Lower lobe of right lung (tissue), 2 donors: ENCODE measurements at regions not wholly inside any gene's neighbourhood (a gene's known extent, or its start where the extent isn't known, plus 50 kb on each side); places are given as distances from the start of the nearest gene placed in this dataset.

Experiments used
- ATAC-seq, 2 donors: fragments of 200-7000 bp; cut with Tn5 transposase; one replicate each; pipeline ENCODE4 v1.9.1; 2020 to 2022; ENCODE audit warnings: mild to moderate bottlenecking in 2 of 2, moderate library complexity in 2 of 2
- DNase-seq: peaks from one replicate; pipeline ENCODE4 v3.0.0-alpha.2; 2020
- H3K27ac ChIP-seq: fragments of 200-600 bp; one replicate; pipeline ENCODE4 v1.8.0; 2022
- H3K27me3 ChIP-seq: fragments of 200-600 bp; one replicate; pipeline ENCODE4 v1.8.0; 2022; ENCODE audit warnings: low read depth
- H3K36me3 ChIP-seq: fragments of 200-600 bp; one replicate; pipeline ENCODE4 v1.8.0; 2022; ENCODE audit warnings: mild to moderate bottlenecking
- H3K4me1 ChIP-seq: fragments of 200-600 bp; one replicate; pipeline ENCODE4 v1.8.0; 2022
- H3K4me3 ChIP-seq: fragments of 200-600 bp; one replicate; pipeline ENCODE4 v1.8.0; 2022; ENCODE audit warnings: mild to moderate bottlenecking
- H3K9me3 ChIP-seq: fragments of 200-600 bp; one replicate; pipeline ENCODE4 v1.8.0; 2022
- CTCF ChIP-seq: fragments of 200-600 bp; IDR thresholded peaks from one replicate; pipeline ENCODE4 v1.8.0; 2022; ENCODE audit warnings: antibody characterized with exemption, mild to moderate bottlenecking
- intact Hi-C: fragments of 100-400 bp; cut with DNase I; formaldehyde crosslinking; loops from one replicate; pipeline ENCODE4 v1.11.0; 2022
- donor health status: DM: no; HTN: yes; CAD: no; lungs with severe emphysema.

GRCh38 chr1:81287411-81288080 lies 513.2 kb upstream of the ADGRL2 start:
- ATAC-seq (no peak), DNase-seq (no peak)
- intact Hi-C loops, result no loop called here
- no peaks in the 10 kb centered on the region for H3K9me3 ChIP-seq
- H3K4me1 ChIP-seq, result no peaks in the 10 kb centered on the region
- H3K4me3 ChIP-seq, result no peak overlapping the region
- H3K27ac ChIP-seq, result no peak overlapping the region
- no peaks in the 10 kb centered on the region for H3K36me3 ChIP-seq
- no peaks in the 10 kb centered on the region for H3K27me3 ChIP-seq
- no peak for TF ChIP-seq CTCF

DNA sequence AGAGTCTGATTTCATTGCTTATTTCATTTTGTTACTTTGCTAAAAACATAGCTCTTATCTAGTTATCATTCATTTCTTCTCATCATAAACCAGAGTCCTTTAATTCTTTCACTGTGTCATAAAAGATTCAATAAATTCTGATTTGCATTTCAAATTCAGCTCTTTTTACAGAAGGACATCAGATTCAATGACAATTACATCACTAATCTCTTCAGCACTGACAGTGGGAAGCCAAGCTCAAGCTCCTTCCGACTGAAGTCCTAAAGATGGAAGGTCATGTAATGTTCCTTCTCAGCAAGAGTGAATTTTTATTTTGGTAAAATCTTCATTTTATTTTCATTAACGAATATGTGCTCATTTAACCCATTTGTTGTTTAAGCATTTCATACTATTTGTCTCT lies 530.7 kb upstream of the ADGRL2 start:
- no peaks in the 10 kb centered on the region for H3K9me3 ChIP-seq
- H3K27ac ChIP-seq, result no peak overlapping the region
- no peaks in the 10 kb centered on the region for H3K27me3 ChIP-seq
- TF ChIP-seq CTCF, result no peak
- intact Hi-C loops, result no loop called here
- no peaks in the 10 kb centered on the region for H3K36me3 ChIP-seq
- DNase-seq (no peak), ATAC-seq (no peak)
- H3K4me1 ChIP-seq, result no peaks in the 10 kb centered on the region
- no peak overlapping the region for H3K4me3 ChIP-seq

DNA sequence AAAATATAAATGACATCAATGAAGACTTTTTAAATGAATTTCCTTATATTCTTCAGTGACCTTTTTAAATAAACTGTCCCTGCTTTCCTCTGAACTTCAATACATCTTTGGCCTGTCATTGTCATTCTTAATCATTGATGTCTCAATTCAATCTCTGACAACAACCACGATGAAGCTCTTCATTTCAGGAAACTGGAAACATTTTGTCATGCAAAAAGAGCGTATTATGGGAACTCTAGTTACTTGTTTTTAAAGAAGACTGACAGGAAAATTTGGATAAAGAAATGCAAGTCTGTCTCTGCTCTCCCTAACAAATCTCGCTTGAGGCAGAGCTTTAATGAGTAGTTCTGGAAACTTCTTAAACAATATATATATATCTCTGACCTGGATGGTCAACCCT lies 535.8 kb upstream of the ADGRL2 start:
- Histone ChIP-seq H3K4me3 (no peak overlapping the region), H3K27me3 (no peaks in the 10 kb centered on the region), H3K27ac (no peak overlapping the region), H3K9me3 (no peaks in the 10 kb centered on the region), H3K36me3 (no peaks in the 10 kb centered on the region), H3K4me1 (no peaks in the 10 kb centered on the region)
- no peak for ATAC-seq
- intact Hi-C loops, result no loop called here
- TF ChIP-seq CTCF, result no peak
- no peak for DNase-seq

GRCh38 chr1:81259625-81260411 lies 540.9 kb upstream of the ADGRL2 start:
- no peak for DNase-seq
- intact Hi-C loops, result no loop called here

GRCh38 chr1:81254560-81254959 lies 546.2 kb upstream of the ADGRL2 start:
- Histone ChIP-seq H3K4me3 (no peak overlapping the region), H3K27me3 (no peaks in the 10 kb centered on the region), H3K4me1 (no peaks in the 10 kb centered on the region), H3K27ac (no peak overlapping the region), H3K9me3 (no peaks in the 10 kb centered on the region), H3K36me3 (no peaks in the 10 kb centered on the region)
- no peak for DNase-seq
- ATAC-seq, result no peak
- intact Hi-C loops, result no loop called here
- no peak for TF ChIP-seq CTCF

More at GRCh38 chr1:81259625-81260411, 540.9 kb upstream of the ADGRL2 start:
- Histone ChIP-seq H3K27me3 (no peaks in the 10 kb centered on the region), H3K4me3 (no peak overlapping the region), H3K36me3 (no peaks in the 10 kb centered on the region), H3K9me3 (no peaks in the 10 kb centered on the region), H3K4me1 (no peaks in the 10 kb centered on the region), H3K27ac (no peak overlapping the region)
- no peak for ATAC-seq
- TF ChIP-seq CTCF, result no peak
